Peyer's patch (tissue), 4 donors: ENCODE measurements at regions not wholly inside any gene's neighbourhood (a gene's known extent, or its start where the extent isn't known, plus 50 kb on each side); places are given as distances from the start of the nearest gene placed in this dataset.
"Not testable (repeated sequence)": the region's sequence is repeated elsewhere in the genome, so short reads cannot be mapped to it uniquely, and the experiment has no call there.

Experiments used
- POLR2A ChIP-seq, 2 donors: fragments of 450-650 bp; IDR thresholded peaks; one replicate each; pipeline ENCODE4 v1.5.1; 2017; ENCODE audit warnings: antibody characterized with exemption in 2 of 2, mild to moderate bottlenecking in 2 of 2, moderate library complexity in 2 of 2
- TF ChIP-seq, protein P1 (sequence below), 6 experiments: fragments of 450-650 bp in 4 of 6; fragments of 200-600 bp in 2 of 6; sonication (generic) in 1 of 6; IDR thresholded peaks; one replicate each; pipeline ENCODE4 v1.5.1; 2017 to 2019; ENCODE audit warnings: antibody characterized with exemption in 6 of 6, mild to moderate bottlenecking in 3 of 6, moderate library complexity in 1 of 6

DNA sequence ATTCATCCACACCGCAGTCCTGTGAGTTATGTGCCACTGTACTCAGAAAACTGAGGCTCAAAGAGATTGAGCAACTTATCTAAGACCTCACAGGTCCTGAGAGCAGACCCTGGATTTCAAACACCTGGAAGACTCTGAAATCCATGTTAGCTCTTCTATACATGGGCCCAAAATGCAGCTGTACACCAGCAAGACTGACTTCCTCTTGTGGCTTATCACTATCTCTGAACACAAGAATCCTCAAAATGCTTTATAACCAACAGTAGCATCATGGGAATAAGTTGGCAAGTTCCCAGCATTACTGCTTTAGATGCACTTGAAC lies 188.6 kb downstream of the FOXD4L6 start:
- TF ChIP-seq POLR2A (IDR thresholded peaks at IDR 0.05): not testable (repeated sequence)
- TF ChIP-seq, protein P1, sequence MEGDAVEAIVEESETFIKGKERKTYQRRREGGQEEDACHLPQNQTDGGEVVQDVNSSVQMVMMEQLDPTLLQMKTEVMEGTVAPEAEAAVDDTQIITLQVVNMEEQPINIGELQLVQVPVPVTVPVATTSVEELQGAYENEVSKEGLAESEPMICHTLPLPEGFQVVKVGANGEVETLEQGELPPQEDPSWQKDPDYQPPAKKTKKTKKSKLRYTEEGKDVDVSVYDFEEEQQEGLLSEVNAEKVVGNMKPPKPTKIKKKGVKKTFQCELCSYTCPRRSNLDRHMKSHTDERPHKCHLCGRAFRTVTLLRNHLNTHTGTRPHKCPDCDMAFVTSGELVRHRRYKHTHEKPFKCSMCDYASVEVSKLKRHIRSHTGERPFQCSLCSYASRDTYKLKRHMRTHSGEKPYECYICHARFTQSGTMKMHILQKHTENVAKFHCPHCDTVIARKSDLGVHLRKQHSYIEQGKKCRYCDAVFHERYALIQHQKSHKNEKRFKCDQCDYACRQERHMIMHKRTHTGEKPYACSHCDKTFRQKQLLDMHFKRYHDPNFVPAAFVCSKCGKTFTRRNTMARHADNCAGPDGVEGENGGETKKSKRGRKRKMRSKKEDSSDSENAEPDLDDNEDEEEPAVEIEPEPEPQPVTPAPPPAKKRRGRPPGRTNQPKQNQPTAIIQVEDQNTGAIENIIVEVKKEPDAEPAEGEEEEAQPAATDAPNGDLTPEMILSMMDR (IDR thresholded peaks at IDR 0.05): not testable (repeated sequence)
